ENCODE measurements at regions not wholly inside any gene's neighbourhood (a gene's known extent, or its start where the extent isn't known, plus 50 kb on each side); places are given as distances from the start of the nearest gene placed in this dataset.
"Not testable (repeated sequence)": the region's sequence is repeated elsewhere in the genome, so short reads cannot be mapped to it uniquely, and the experiment has no call there.

- ChIA-PET POLR2A (no interaction called here), CTCF (no interaction called here)
Measured at GRCh38 chr22:25281675-25282345, 62.4 kb downstream of the CRYBB2 start.

- ChIA-PET POLR2A (no interaction called here), CTCF (no interaction called here)
Measured at GRCh38 chr22:25282346-25282670, 62.9 kb downstream of the CRYBB2 start.

GRCh38 chr22:25282671-25283561 is 63.5 kb downstream of the CRYBB2 start:
- POLR2A ChIA-PET, result no interaction called here

GRCh38 chr22:25288481-25288880 is 69.0 kb downstream of the CRYBB2 start:
- CTCF ChIA-PET, result not testable (repeated sequence)

More at GRCh38 chr22:25282671-25283561, 63.5 kb downstream of the CRYBB2 start:
- CTCF ChIA-PET, result no interaction called here

GRCh38 chr22:25301912-25302311 is 82.5 kb downstream of the CRYBB2 start:
- CTCF ChIA-PET, POLR2A ChIA-PET: not testable (repeated sequence)

More at GRCh38 chr22:25288481-25288880, 69.0 kb downstream of the CRYBB2 start:
- POLR2A ChIA-PET, result not testable (repeated sequence)

- CTCF ChIA-PET, POLR2A ChIA-PET: not testable (repeated sequence)
Measured at GRCh38 chr22:25309586-25309985, 90.1 kb downstream of the CRYBB2 start.

- CTCF ChIA-PET, POLR2A ChIA-PET: not testable (repeated sequence)
Measured at GRCh38 chr22:25311924-25312323, 92.5 kb downstream of the CRYBB2 start.

GRCh38 chr22:25318081-25318823 is 98.8 kb downstream of the CRYBB2 start:
- POLR2A ChIA-PET, result no interaction called here
- CTCF ChIA-PET, result no interaction called here

GRCh38 chr22:25327018-25327755 is 107.7 kb downstream of the CRYBB2 start:
- ChIA-PET POLR2A (no interaction called here), CTCF (no interaction called here)

- ChIA-PET POLR2A (no interaction called here), CTCF (no interaction called here)
Measured at GRCh38 chr22:25331050-25331449, 111.6 kb downstream of the CRYBB2 start.

- CTCF ChIA-PET, POLR2A ChIA-PET: not testable (repeated sequence)
Measured at GRCh38 chr22:25331911-25332310, 112.5 kb downstream of the CRYBB2 start.

GRCh38 chr22:25332386-25332785 is 112.9 kb downstream of the CRYBB2 start:
- ChIA-PET CTCF (no interaction called here), POLR2A (no interaction called here)

GRCh38 chr22:25334162-25334490 is 114.7 kb downstream of the CRYBB2 start:
- ChIA-PET POLR2A (no interaction called here), CTCF (interaction anchor here (1.1 to 1.8 kb wide), 2 partner anchors 132 to 137 kb away, joined by 4 to 5 read pairs; no protein-coding TSS in a partner anchor)

GRCh38 chr22:25334631-25335030 is 115.2 kb downstream of the CRYBB2 start:
- CTCF ChIA-PET, result interaction anchor here (1.1 to 1.8 kb wide), 2 partner anchors 132 to 138 kb away, joined by 4 to 5 read pairs; no protein-coding TSS in a partner anchor
- POLR2A ChIA-PET, result not testable (repeated sequence)

GRCh38 chr22:25335276-25335675 is 115.8 kb downstream of the CRYBB2 start:
- POLR2A ChIA-PET, CTCF ChIA-PET: not testable (repeated sequence)

GRCh38 chr22:25340536-25340935 is 121.1 kb downstream of the CRYBB2 start:
- POLR2A ChIA-PET, CTCF ChIA-PET: not testable (repeated sequence)

GRCh38 chr22:25344366-25344765 is 124.9 kb downstream of the CRYBB2 start:
- POLR2A ChIA-PET, CTCF ChIA-PET: not testable (repeated sequence)

GRCh38 chr22:25346859-25347751 is 127.7 kb downstream of the CRYBB2 start:
- CTCF ChIA-PET, result interaction anchor here (0.5 to 1.0 kb wide), 2 partner anchors 19 to 99 kb away, joined by 3 read pairs; no protein-coding TSS in a partner anchor
- POLR2A ChIA-PET, result no interaction called here

- POLR2A ChIA-PET, result no interaction called here
- CTCF ChIA-PET, result no interaction called here
Measured at GRCh38 chr22:25347752-25348102, 128.3 kb downstream of the CRYBB2 start.
